GM08714 (cell line): ENCODE measurements at regions not wholly inside any gene's neighbourhood (a gene's known extent, or its start where the extent isn't known, plus 50 kb on each side); places are given as distances from the start of the nearest gene placed in this dataset.

Experiments used
- H3K4me3 ChIP-seq: fragments of 200-500 bp; sonication (Bioruptor generic); 2 replicates; pipeline ENCODE4 v1.5.1; 2014; ENCODE audit warnings: mild to moderate bottlenecking, low read length, inconsistent platforms
- ZNF274 ChIP-seq: IDR thresholded peaks from 2 replicates; pipeline ENCODE4 v1.6.1; 2012; ENCODE audit warnings: mild to moderate bottlenecking, low read depth, low read length

GRCh38 chr5:5667136-5667554 lies 244.7 kb downstream of the ICE1 start:
- no peak overlapping the region for H3K4me3 ChIP-seq
- TF ChIP-seq ZNF274 = no peak

- TF ChIP-seq ZNF274 = no peak
- H3K4me3 ChIP-seq = no peak overlapping the region
Observed at GRCh38 chr5:5666369-5666768, 243.9 kb downstream of the ICE1 start.

- TF ChIP-seq ZNF274 = no peak
- H3K4me3 ChIP-seq = no peak overlapping the region
Observed at GRCh38 chr5:5666076-5666365, 243.5 kb downstream of the ICE1 start.

GRCh38 chr5:5665225-5666075 lies 243.0 kb downstream of the ICE1 start:
- H3K4me3 ChIP-seq = no peak overlapping the region
- no peak for TF ChIP-seq ZNF274

GRCh38 chr5:5658889-5659465 lies 236.5 kb downstream of the ICE1 start:
- no peak overlapping the region for H3K4me3 ChIP-seq
- no peak for TF ChIP-seq ZNF274

- peak overlapping the region; percentile 7; the same call in 1 of the 2 replicates for H3K4me3 ChIP-seq
- TF ChIP-seq ZNF274 = no peak
Observed at GRCh38 chr5:5658226-5658625, 235.7 kb downstream of the ICE1 start.

- no peak overlapping the region for H3K4me3 ChIP-seq
- TF ChIP-seq ZNF274 = no peak
Observed at GRCh38 chr5:5652181-5652580, 229.7 kb downstream of the ICE1 start.

- no peak for TF ChIP-seq ZNF274
Observed at GRCh38 chr5:5650949-5651348, 228.5 kb downstream of the ICE1 start.

GRCh38 chr5:5650242-5650641 lies 227.8 kb downstream of the ICE1 start:
- no peak for TF ChIP-seq ZNF274
- H3K4me3 ChIP-seq = no peak overlapping the region

More at GRCh38 chr5:5650949-5651348, 228.5 kb downstream of the ICE1 start:
- H3K4me3 ChIP-seq = no peak overlapping the region

GRCh38 chr5:5649641-5650040 lies 227.2 kb downstream of the ICE1 start:
- no peak overlapping the region for H3K4me3 ChIP-seq
- no peak for TF ChIP-seq ZNF274

- H3K4me3 ChIP-seq = no peak overlapping the region
- TF ChIP-seq ZNF274 = no peak
Observed at GRCh38 chr5:5648694-5649093, 226.2 kb downstream of the ICE1 start.

GRCh38 chr5:5645891-5646290 lies 223.4 kb downstream of the ICE1 start:
- no peak overlapping the region for H3K4me3 ChIP-seq
- TF ChIP-seq ZNF274 = no peak

GRCh38 chr5:5645198-5645597 lies 222.7 kb downstream of the ICE1 start:
- H3K4me3 ChIP-seq = no peak overlapping the region
- TF ChIP-seq ZNF274 = no peak

GRCh38 chr5:5644249-5644648 lies 221.8 kb downstream of the ICE1 start:
- H3K4me3 ChIP-seq = no peak overlapping the region
- TF ChIP-seq ZNF274 = no peak

GRCh38 chr5:5643481-5643880 lies 221.0 kb downstream of the ICE1 start:
- H3K4me3 ChIP-seq = no peak overlapping the region
- no peak for TF ChIP-seq ZNF274

GRCh38 chr5:5638211-5638610 lies 215.7 kb downstream of the ICE1 start:
- no peak for TF ChIP-seq ZNF274
- no peak overlapping the region for H3K4me3 ChIP-seq

- no peak overlapping the region for H3K4me3 ChIP-seq
- no peak for TF ChIP-seq ZNF274
Observed at GRCh38 chr5:5637173-5637572, 214.7 kb downstream of the ICE1 start.
